Neural cell (in vitro differentiated cells): ENCODE measurements at regions not wholly inside any gene's neighbourhood (a gene's known extent, or its start where the extent isn't known, plus 50 kb on each side); places are given as distances from the start of the nearest gene placed in this dataset.

ENCODE experiments used
- H2AFZ ChIP-seq: fragments of 200-600, 300-800 bp; sonication (generic), shearing (Covaris generic); 2 replicates; pipeline ENCODE4 v1.6.0; 2014; ENCODE audit warnings: low read depth, mild to moderate bottlenecking, antibody characterized with exemption, low read length, moderate library complexity
- H3F3A ChIP-seq: fragments of 200-600 bp; shearing (Covaris generic); 2 replicates; pipeline ENCODE4 v1.6.1; 2016; ENCODE audit warnings: mild to moderate bottlenecking, moderate library complexity, mixed read lengths, antibody characterized with exemption, low read length; ENCODE audit not compliant: insufficient read depth, poor library complexity, severe bottlenecking
- H3K27ac ChIP-seq: fragments of 200-600, 300-800 bp; sonication (generic), shearing (Covaris generic); 2 replicates; pipeline ENCODE4 v1.5.1; 2014; ENCODE audit warnings: mild to moderate bottlenecking, low read length, moderate library complexity
- H3K27me3 ChIP-seq: fragments of 300-800, 200-600 bp; sonication (generic), shearing (Covaris generic); 2 replicates; pipeline ENCODE4 v1.6.0; 2014; ENCODE audit warnings: mild to moderate bottlenecking, low read depth, low read length, moderate library complexity; ENCODE audit not compliant: insufficient read depth
- H3K36me3 ChIP-seq: fragments of 300-800, 200-600 bp; sonication (generic), shearing (Covaris generic); 2 replicates; pipeline ENCODE4 v1.5.1; 2014; ENCODE audit warnings: mild to moderate bottlenecking, antibody characterized with exemption, low read length, moderate library complexity; ENCODE audit not compliant: insufficient read depth
- H3K4me2 ChIP-seq: fragments of 300-800, 200-600 bp; sonication (generic), shearing (Covaris generic); 2 replicates; pipeline ENCODE4 v1.6.0; 2014; ENCODE audit warnings: mild to moderate bottlenecking, low read length
- H3K4me3 ChIP-seq: fragments of 300-800, 200-600 bp; sonication (generic), shearing (Covaris generic); 2 replicates; pipeline ENCODE4 v1.5.1; 2014; ENCODE audit warnings: mild to moderate bottlenecking, low read length, moderate library complexity
- H3K79me2 ChIP-seq: fragments of 200-600 bp; shearing (Covaris generic); replicated peaks from 2 replicates; pipeline ENCODE4 v1.6.0; 2014; ENCODE audit warnings: mild to moderate bottlenecking, low read length, moderate library complexity; ENCODE audit not compliant: insufficient read depth
- H3K9ac ChIP-seq: fragments of 300-800, 200-600 bp; sonication (generic), shearing (Covaris generic); 2 replicates; pipeline ENCODE4 v1.6.1; 2016; ENCODE audit warnings: mild to moderate bottlenecking, low read length, mixed read lengths
- H3K9me2 ChIP-seq: fragments of 200-600 bp; shearing (Covaris generic); 2 replicates; pipeline ENCODE4 v1.6.1; 2016; ENCODE audit warnings: mild to moderate bottlenecking, low read length, mixed read lengths; ENCODE audit not compliant: insufficient read depth
- H3K9me3 ChIP-seq: fragments of 200-600, 300-800 bp; sonication (generic), shearing (Covaris generic); 2 replicates; pipeline ENCODE4 v1.6.1; 2016; ENCODE audit warnings: mild to moderate bottlenecking, mixed run types, low read length, moderate library complexity, mixed read lengths
- H4K20me1 ChIP-seq: fragments of 200-600 bp; shearing (Covaris generic); 2 replicates; pipeline ENCODE4 v1.6.1; 2016; ENCODE audit warnings: mild to moderate bottlenecking, mixed run types; ENCODE audit not compliant: insufficient read depth
- EP300 ChIP-seq: fragments of 450-650 bp; conservative IDR thresholded peaks from 2 replicates; pipeline ENCODE4 v1.6.1; 2014; ENCODE audit warnings: antibody characterized with exemption, mild to moderate bottlenecking, moderate library complexity; ENCODE audit not compliant: poor library complexity, severe bottlenecking
- EZH2 ChIP-seq: fragments of 200-600, 300-800 bp; shearing (Covaris generic), sonication (generic); IDR thresholded peaks from 2 replicates; pipeline ENCODE4 v1.6.1; 2014; ENCODE audit warnings: antibody characterized with exemption, low read length, borderline replicate concordance, mild to moderate bottlenecking; ENCODE audit not compliant: insufficient read depth, poor library complexity, severe bottlenecking
- MXI1 ChIP-seq: fragments of 450-650 bp; conservative IDR thresholded peaks from 2 replicates; pipeline ENCODE4 v1.6.1; 2014; ENCODE audit warnings: antibody characterized with exemption, mild to moderate bottlenecking; ENCODE audit not compliant: poor library complexity, severe bottlenecking
- POLR2AphosphoS5 ChIP-seq: IDR thresholded peaks from 2 replicates; pipeline ENCODE4 v1.6.1; 2012
- RAD21 ChIP-seq: fragments of 450-650 bp; conservative IDR thresholded peaks from 2 replicates; pipeline ENCODE4 v1.6.1; 2014; ENCODE audit warnings: antibody characterized with exemption, mild to moderate bottlenecking, moderate library complexity
- SMC3 ChIP-seq: fragments of 450-650 bp; conservative IDR thresholded peaks from 2 replicates; pipeline ENCODE4 v1.6.1; 2014; ENCODE audit warnings: antibody characterized with exemption, mild to moderate bottlenecking, moderate library complexity; ENCODE audit not compliant: poor library complexity
- TAF1 ChIP-seq: IDR thresholded peaks from 2 replicates; pipeline ENCODE4 v1.6.1; 2012; ENCODE audit warnings: low read depth
- TF ChIP-seq, protein P1 (sequence below): fragments of 450-650 bp; IDR thresholded peaks from 2 replicates; pipeline ENCODE4 v1.5.1; 2014; ENCODE audit warnings: antibody characterized with exemption, mild to moderate bottlenecking, moderate library complexity; ENCODE audit not compliant: poor library complexity, severe bottlenecking
- TF ChIP-seq, protein P2 (sequence below): IDR thresholded peaks from 2 replicates; pipeline ENCODE4 v1.6.1; 2012; ENCODE audit warnings: borderline replicate concordance

DNA sequence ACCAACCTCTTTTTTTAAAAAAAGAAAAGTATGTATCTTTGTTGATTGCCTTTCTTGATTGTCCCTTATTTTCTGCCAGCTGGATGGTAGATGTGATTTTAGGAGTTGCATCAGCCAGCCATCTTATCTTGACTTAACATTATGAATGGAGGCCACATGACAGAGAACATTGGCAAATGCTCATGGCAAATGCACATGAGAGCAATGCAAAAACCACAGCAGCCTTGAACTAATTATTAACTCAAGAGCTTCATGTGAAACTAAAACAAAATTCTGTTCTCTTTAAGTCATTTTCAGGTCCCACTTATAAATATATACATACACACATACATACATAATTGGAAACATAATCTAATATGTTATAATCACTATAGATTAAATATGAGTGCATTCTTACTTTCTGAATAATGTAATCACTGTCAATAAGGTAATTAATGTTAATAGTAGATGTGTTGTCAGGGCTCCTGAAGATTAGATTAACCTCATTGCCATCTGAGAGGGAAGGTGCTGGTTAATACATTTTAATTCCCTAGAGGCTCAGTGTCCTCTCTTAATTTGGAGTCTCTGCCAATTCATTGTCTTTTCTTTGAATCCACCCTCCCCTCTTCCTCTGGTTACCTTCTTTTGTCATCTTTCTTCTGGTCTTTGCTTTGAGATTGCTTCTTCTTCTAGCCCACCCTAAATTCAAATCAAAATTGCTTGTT is 962.2 kb downstream of the ADGRL2 start:
- Histone ChIP-seq H3K27me3 (no peaks in the 10 kb centered on the region), H3K4me3 (no peak overlapping the region), H3K27ac (no peak overlapping the region), H3K9ac (no peak overlapping the region), H3K9me3 (no peaks in the 10 kb centered on the region), H3K79me2 (no peaks in the 10 kb centered on the region), H3K36me3 (no peaks in the 10 kb centered on the region), H2AFZ (no peak overlapping the region), H3K4me2 (no peak overlapping the region), H3F3A (no peaks in the 10 kb centered on the region), H3K9me2 (no peaks in the 10 kb centered on the region), H4K20me1 (no peaks in the 10 kb centered on the region)
- TF ChIP-seq SMC3 (no peak), POLR2AphosphoS5 (no peak), RAD21 (no peak)

DNA sequence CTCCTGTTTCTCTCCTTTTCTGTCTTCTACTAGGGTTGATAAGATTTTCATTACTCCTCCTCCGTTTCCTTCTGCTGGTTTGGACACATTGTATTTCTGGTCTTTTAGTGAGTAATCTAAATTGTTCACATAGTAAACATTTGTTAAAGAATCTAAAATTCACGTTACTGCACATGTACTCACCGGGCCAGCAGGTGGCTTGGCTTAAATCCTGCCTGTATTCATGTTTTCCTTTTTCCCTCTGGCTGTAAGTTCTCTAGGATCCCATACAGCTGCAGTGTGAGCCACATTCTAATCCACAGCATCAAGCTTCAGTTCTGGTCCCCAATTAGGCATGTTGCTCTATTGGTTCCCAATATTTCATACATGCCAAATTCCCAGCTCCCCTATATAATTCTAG is 958.3 kb downstream of the ADGRL2 start:
- no peak overlapping the region for H3K9ac ChIP-seq
- no peaks in the 10 kb centered on the region for H3K36me3 ChIP-seq
- H3K4me2 ChIP-seq: no peak overlapping the region
- H3F3A ChIP-seq: no peaks in the 10 kb centered on the region
- H3K27ac ChIP-seq: no peak overlapping the region
- H3K79me2 ChIP-seq: no peaks in the 10 kb centered on the region
- H4K20me1 ChIP-seq: no peaks in the 10 kb centered on the region
- H3K4me3 ChIP-seq: no peak overlapping the region
- H3K9me3 ChIP-seq: no peaks in the 10 kb centered on the region
- no peaks in the 10 kb centered on the region for H3K9me2 ChIP-seq
- no peak overlapping the region for H2AFZ ChIP-seq
- H3K27me3 ChIP-seq: no peaks in the 10 kb centered on the region
- no peak for TF ChIP-seq EP300
- TF ChIP-seq SMC3: no peak
- TF ChIP-seq POLR2AphosphoS5: no peak
- TF ChIP-seq MXI1: no peak
- TF ChIP-seq TAF1: no peak
- TF ChIP-seq EZH2: no peak
- no peak for TF ChIP-seq RAD21
- TF ChIP-seq, protein P1, sequence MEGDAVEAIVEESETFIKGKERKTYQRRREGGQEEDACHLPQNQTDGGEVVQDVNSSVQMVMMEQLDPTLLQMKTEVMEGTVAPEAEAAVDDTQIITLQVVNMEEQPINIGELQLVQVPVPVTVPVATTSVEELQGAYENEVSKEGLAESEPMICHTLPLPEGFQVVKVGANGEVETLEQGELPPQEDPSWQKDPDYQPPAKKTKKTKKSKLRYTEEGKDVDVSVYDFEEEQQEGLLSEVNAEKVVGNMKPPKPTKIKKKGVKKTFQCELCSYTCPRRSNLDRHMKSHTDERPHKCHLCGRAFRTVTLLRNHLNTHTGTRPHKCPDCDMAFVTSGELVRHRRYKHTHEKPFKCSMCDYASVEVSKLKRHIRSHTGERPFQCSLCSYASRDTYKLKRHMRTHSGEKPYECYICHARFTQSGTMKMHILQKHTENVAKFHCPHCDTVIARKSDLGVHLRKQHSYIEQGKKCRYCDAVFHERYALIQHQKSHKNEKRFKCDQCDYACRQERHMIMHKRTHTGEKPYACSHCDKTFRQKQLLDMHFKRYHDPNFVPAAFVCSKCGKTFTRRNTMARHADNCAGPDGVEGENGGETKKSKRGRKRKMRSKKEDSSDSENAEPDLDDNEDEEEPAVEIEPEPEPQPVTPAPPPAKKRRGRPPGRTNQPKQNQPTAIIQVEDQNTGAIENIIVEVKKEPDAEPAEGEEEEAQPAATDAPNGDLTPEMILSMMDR: no peak
- TF ChIP-seq, protein P2, sequence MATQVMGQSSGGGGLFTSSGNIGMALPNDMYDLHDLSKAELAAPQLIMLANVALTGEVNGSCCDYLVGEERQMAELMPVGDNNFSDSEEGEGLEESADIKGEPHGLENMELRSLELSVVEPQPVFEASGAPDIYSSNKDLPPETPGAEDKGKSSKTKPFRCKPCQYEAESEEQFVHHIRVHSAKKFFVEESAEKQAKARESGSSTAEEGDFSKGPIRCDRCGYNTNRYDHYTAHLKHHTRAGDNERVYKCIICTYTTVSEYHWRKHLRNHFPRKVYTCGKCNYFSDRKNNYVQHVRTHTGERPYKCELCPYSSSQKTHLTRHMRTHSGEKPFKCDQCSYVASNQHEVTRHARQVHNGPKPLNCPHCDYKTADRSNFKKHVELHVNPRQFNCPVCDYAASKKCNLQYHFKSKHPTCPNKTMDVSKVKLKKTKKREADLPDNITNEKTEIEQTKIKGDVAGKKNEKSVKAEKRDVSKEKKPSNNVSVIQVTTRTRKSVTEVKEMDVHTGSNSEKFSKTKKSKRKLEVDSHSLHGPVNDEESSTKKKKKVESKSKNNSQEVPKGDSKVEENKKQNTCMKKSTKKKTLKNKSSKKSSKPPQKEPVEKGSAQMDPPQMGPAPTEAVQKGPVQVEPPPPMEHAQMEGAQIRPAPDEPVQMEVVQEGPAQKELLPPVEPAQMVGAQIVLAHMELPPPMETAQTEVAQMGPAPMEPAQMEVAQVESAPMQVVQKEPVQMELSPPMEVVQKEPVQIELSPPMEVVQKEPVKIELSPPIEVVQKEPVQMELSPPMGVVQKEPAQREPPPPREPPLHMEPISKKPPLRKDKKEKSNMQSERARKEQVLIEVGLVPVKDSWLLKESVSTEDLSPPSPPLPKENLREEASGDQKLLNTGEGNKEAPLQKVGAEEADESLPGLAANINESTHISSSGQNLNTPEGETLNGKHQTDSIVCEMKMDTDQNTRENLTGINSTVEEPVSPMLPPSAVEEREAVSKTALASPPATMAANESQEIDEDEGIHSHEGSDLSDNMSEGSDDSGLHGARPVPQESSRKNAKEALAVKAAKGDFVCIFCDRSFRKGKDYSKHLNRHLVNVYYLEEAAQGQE: no peak

DNA sequence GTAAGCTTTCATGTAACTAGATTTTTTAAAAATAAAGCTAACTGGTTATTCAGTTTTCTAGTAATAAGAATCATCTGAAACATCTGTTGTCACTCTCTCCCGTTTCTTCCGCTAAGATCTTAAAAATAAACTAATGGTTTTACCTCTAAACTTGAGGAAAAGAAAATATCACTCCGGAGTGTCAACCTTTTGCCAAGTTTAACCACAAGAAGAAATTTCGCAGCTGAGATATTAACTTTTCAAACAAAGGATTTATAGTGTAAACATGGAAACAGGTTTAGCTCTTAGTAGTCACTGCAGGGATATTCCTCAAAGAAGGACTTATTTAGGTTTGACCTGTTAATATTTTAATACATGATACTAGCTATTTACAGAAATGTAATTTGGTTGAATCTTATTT is 954.9 kb downstream of the ADGRL2 start:
- Histone ChIP-seq H3K4me2 (no peak overlapping the region), H3K4me3 (no peak overlapping the region), H3K27me3 (no peaks in the 10 kb centered on the region), H3K9me2 (no peaks in the 10 kb centered on the region), H3K79me2 (no peaks in the 10 kb centered on the region), H4K20me1 (no peaks in the 10 kb centered on the region), H3K36me3 (no peaks in the 10 kb centered on the region), H3K27ac (no peak overlapping the region), H3K9ac (no peak overlapping the region), H3K9me3 (no peaks in the 10 kb centered on the region), H3F3A (no peaks in the 10 kb centered on the region), H2AFZ (no peak overlapping the region)
- TF ChIP-seq SMC3 (no peak), EZH2 (no peak), TAF1 (no peak), RAD21 (no peak), POLR2AphosphoS5 (no peak), MXI1 (no peak), EP300 (no peak)
- TF ChIP-seq, protein P1: no peak
- TF ChIP-seq, protein P2: no peak
